ENCODE measurements at regions not wholly inside any gene's neighbourhood (a gene's known extent, or its start where the extent isn't known, plus 50 kb on each side); places are given as distances from the start of the nearest gene placed in this dataset.

DNA sequence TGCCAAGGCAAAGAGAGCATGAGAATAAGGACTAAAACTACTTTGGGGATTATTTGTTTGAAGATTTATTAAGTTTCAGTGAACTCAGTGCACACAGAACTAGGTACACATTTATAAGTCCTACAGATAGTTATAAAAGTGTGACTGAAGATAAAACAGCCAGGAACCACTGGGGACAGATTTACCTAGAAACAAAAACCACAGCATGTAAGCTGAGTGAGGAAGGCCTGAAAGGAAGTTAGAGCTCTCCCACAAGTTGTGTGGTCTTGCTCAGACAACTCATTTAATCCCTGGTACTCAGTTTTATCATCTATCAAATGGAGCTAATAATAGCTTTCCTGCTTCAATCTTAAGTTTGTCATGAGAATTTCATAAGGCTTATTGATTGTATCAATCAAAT lies 311.2 kb upstream of the FAT3 start:
- Histone ChIP-seq H3K9ac (ENCODE audit: low read depth in 1 of 3, low read length in 3 of 3) (no peak overlapping the region), H3K27ac (ENCODE audit: low read depth, low read length) (no peak overlapping the region), H3K4me3 (ENCODE audit: low read length in 3 of 3) (no peak overlapping the region), H3K27me3 (ENCODE audit: control insufficient read depth in 3 of 3, insufficient read depth in 3 of 3, low read length in 3 of 3) (no peaks in the 10 kb centered on the region), H3K4me1 (ENCODE audit: control insufficient read depth in 3 of 3, insufficient read depth in 3 of 3, low read length in 3 of 3) (no peaks in the 10 kb centered on the region), H3K36me3 (ENCODE audit: control insufficient read depth in 3 of 3, insufficient read depth in 3 of 3, low read length in 3 of 3) (no peaks in the 10 kb centered on the region), H3K9me3 (ENCODE audit: control insufficient read depth in 3 of 3, low read length in 3 of 3) (no peaks in the 10 kb centered on the region)

DNA sequence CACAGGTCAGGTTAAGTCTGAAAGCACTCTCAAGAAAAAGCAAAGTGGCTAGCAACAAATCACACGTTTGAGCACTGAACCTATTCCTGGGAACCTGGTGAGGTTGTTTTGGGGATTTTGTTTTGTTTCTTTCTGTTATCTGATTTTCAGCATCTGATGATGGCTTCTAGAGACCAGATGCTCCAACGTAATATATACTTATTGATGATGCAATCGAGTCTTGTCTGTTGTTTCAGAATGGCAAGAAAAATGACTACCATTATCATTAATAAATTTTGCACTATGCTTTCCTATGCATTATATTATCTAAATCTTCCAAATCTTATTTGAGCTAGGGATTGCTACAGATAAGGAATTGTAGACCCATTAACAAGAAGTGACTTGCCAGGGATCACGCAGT lies 312.3 kb upstream of the FAT3 start:
- no peak overlapping the region for H3K9ac ChIP-seq (ENCODE audit: low read depth in 1 of 3, low read length in 3 of 3)
- no peaks in the 10 kb centered on the region for H3K4me1 ChIP-seq (ENCODE audit: control insufficient read depth in 3 of 3, insufficient read depth in 3 of 3, low read length in 3 of 3)
- no peak overlapping the region for H3K4me3 ChIP-seq (ENCODE audit: low read length in 3 of 3)
- no peaks in the 10 kb centered on the region for H3K36me3 ChIP-seq (ENCODE audit: control insufficient read depth in 3 of 3, insufficient read depth in 3 of 3, low read length in 3 of 3)
- no peaks in the 10 kb centered on the region for H3K27me3 ChIP-seq (ENCODE audit: control insufficient read depth in 3 of 3, insufficient read depth in 3 of 3, low read length in 3 of 3)
- H3K9me3 ChIP-seq (ENCODE audit: control insufficient read depth in 3 of 3, low read length in 3 of 3), result no peaks in the 10 kb centered on the region
- no peak overlapping the region for H3K27ac ChIP-seq (ENCODE audit: low read depth, low read length)

DNA sequence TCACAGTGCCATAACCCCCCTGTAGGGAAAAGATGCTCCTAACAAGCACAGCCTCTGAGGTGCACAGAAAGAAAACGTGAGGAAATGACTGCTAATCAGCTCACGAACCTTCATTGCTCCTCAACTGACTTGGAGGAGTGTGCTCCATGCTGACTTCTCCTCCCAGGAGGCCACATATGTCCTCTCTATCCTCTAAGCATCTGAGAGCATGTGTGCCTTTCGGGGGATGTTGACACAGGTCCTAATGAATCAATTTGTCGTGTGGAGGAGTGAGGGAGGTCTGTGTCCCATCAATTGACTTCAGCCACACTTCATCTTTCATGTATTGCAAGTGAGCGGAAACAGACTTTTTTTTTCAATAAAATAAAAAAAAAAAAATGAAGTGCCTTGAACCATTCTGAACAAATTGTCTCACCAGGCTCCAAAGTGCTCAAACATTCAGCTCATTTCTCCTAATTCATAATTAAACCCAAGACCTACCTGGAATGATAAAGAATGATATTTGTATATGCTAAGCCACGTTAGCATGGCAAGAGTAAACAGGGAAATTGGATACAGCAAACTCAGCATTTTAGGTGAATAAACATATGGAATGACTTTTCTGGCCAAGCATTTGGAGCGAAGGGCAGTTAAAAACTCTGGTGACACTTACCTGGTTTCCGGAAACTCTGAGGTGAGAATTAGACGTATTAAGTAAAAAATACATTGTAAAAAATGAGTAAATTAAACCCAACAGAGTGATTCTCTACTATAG lies 317.6 kb upstream of the FAT3 start:
- no peak overlapping the region for H3K4me3 ChIP-seq (ENCODE audit: low read length in 3 of 3)
- no peak overlapping the region for H3K27ac ChIP-seq (ENCODE audit: low read depth, low read length)
- H3K27me3 ChIP-seq (ENCODE audit: control insufficient read depth in 3 of 3, insufficient read depth in 3 of 3, low read length in 3 of 3), result no peaks in the 10 kb centered on the region
- H3K36me3 ChIP-seq (ENCODE audit: control insufficient read depth in 3 of 3, insufficient read depth in 3 of 3, low read length in 3 of 3), result no peaks in the 10 kb centered on the region
- no peak overlapping the region for H3K9ac ChIP-seq (ENCODE audit: low read depth in 1 of 3, low read length in 3 of 3)
- no peaks in the 10 kb centered on the region for H3K4me1 ChIP-seq (ENCODE audit: control insufficient read depth in 3 of 3, insufficient read depth in 3 of 3, low read length in 3 of 3)
- H3K9me3 ChIP-seq (ENCODE audit: control insufficient read depth in 3 of 3, low read length in 3 of 3), result no peaks in the 10 kb centered on the region

DNA sequence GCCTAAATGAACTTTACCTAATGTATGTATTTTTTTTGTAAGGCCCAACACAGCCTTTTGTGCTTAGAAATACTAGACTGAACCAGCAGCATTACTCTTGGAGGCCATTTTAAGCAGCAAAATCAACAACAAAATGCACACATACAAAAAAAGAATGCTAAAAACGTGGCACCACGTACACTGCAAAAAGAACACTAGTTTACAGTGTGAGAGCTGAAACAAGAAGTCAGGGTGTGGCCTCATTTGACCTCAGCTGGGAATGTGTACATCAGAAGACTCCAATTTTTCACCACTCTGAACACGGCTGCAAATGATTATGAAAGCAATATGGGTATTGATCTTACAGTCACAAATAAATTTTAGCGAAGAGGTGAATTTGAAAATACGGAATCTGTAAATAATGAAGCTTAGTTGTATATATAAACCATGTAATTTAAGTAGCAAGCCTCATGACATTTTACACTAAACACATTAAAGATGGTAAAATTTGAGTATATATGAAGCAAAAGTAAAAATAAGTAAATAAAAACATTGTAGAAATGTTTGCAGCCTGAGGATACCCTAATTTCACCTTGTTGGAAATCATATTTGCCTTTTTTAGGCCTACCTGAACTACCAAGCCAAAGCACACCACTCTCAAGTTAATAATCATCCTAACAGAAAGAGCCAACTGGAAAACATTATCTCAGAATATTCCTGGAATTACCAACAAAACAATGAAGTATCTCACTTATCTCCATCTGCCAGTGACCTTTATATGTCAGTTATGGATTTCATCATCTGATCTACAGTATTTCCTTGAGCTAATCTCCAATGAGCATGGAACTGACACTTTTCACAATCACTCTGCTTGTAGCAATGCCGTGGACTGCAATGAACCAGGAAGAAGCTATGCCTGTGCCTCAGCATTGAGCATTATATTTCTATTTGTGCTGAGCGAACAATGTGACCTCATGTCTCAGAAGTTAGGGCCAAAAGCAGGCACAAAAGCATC lies 319.5 kb upstream of the FAT3 start:
- H3K27ac ChIP-seq (ENCODE audit: low read depth, low read length), result no peak overlapping the region
- no peaks in the 10 kb centered on the region for H3K27me3 ChIP-seq (ENCODE audit: control insufficient read depth in 3 of 3, insufficient read depth in 3 of 3, low read length in 3 of 3)
- H3K9me3 ChIP-seq (ENCODE audit: control insufficient read depth in 3 of 3, low read length in 3 of 3), result no peaks in the 10 kb centered on the region
- no peaks in the 10 kb centered on the region for H3K4me1 ChIP-seq (ENCODE audit: control insufficient read depth in 3 of 3, insufficient read depth in 3 of 3, low read length in 3 of 3)
- H3K36me3 ChIP-seq (ENCODE audit: control insufficient read depth in 3 of 3, insufficient read depth in 3 of 3, low read length in 3 of 3), result no peaks in the 10 kb centered on the region
- no peak overlapping the region for H3K4me3 ChIP-seq (ENCODE audit: low read length in 3 of 3)
- H3K9ac ChIP-seq (ENCODE audit: low read depth in 1 of 3, low read length in 3 of 3), result no peak overlapping the region

DNA sequence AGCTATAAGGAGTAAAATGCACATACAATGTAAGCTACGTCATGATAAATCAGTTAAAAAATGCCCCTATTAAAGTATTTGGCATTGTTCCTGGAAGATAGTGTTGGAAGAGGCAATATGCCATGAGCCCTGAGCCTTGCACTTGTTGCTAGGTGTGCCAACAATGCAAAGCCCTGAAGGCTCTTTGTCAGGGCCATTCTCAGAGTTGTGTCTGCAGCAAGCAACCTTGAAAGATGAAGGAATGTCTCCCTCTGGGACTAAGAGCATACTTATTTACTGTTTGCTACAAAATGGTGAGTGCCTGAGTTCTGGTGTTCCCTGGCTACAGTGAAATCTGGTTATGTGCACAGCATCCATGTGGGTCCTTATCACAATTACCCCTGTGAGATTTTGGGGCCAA lies 322.3 kb upstream of the FAT3 start:
- Histone ChIP-seq H3K27ac (ENCODE audit: low read depth, low read length) (no peak overlapping the region), H3K36me3 (ENCODE audit: control insufficient read depth in 3 of 3, insufficient read depth in 3 of 3, low read length in 3 of 3) (no peaks in the 10 kb centered on the region), H3K9me3 (ENCODE audit: control insufficient read depth in 3 of 3, low read length in 3 of 3) (no peaks in the 10 kb centered on the region), H3K27me3 (ENCODE audit: control insufficient read depth in 3 of 3, insufficient read depth in 3 of 3, low read length in 3 of 3) (no peaks in the 10 kb centered on the region), H3K4me3 (ENCODE audit: low read length in 3 of 3) (no peak overlapping the region), H3K9ac (ENCODE audit: low read depth in 1 of 3, low read length in 3 of 3) (no peak overlapping the region), H3K4me1 (ENCODE audit: control insufficient read depth in 3 of 3, insufficient read depth in 3 of 3, low read length in 3 of 3) (no peaks in the 10 kb centered on the region)

DNA sequence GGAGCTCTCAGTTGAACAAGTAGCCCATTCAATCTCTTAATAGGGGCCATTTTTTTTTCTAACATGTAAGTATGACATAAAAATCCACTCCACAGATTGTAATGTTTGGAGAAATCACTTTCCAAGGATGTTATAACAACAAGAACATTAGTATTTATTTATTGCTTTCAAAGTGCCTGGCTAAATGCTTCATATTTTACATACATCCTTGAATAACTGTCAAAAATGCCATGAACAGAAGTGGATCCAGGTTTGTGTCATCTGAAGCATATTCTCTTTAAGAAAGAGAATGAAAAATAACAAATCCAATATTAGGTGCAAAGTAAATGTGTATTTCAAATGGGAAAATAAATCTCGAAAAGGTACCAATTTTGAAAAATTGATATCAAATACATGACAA lies 344.0 kb upstream of the FAT3 start:
- no peaks in the 10 kb centered on the region for H3K9me3 ChIP-seq (ENCODE audit: control insufficient read depth in 3 of 3, low read length in 3 of 3)
- H3K27me3 ChIP-seq (ENCODE audit: control insufficient read depth in 3 of 3, insufficient read depth in 3 of 3, low read length in 3 of 3), result no peaks in the 10 kb centered on the region
- no peaks in the 10 kb centered on the region for H3K4me1 ChIP-seq (ENCODE audit: control insufficient read depth in 3 of 3, insufficient read depth in 3 of 3, low read length in 3 of 3)
- no peak overlapping the region for H3K9ac ChIP-seq (ENCODE audit: low read depth in 1 of 3, low read length in 3 of 3)
- no peak overlapping the region for H3K4me3 ChIP-seq (ENCODE audit: low read length in 3 of 3)
- no peak overlapping the region for H3K27ac ChIP-seq (ENCODE audit: low read depth, low read length)
- H3K36me3 ChIP-seq (ENCODE audit: control insufficient read depth in 3 of 3, insufficient read depth in 3 of 3, low read length in 3 of 3), result no peaks in the 10 kb centered on the region

DNA sequence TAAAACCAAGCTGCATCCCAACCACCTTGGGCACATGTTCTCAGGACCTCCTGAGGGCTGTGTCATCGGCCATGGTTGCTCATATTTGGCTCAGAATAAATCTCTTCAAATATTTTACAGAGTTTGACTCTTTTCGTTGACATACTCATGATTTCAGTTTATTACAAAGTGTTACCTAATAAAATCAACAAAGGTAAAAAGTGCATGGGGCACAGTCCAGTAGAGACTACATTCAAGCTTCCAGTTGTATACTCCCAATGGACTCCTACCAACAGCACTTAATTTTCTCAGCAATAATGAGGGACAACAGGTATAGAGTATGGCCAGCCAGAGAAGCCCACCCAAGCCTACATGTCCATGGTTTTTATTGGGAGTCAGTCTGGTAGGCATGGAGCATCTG lies 347.9 kb upstream of the FAT3 start:
- H3K36me3 ChIP-seq (ENCODE audit: control insufficient read depth in 3 of 3, insufficient read depth in 3 of 3, low read length in 3 of 3), result no peaks in the 10 kb centered on the region
- no peak overlapping the region for H3K27ac ChIP-seq (ENCODE audit: low read depth, low read length)
- H3K4me3 ChIP-seq (ENCODE audit: low read length in 3 of 3), result no peak overlapping the region
- no peak overlapping the region for H3K9ac ChIP-seq (ENCODE audit: low read depth in 1 of 3, low read length in 3 of 3)
- H3K9me3 ChIP-seq (ENCODE audit: control insufficient read depth in 3 of 3, low read length in 3 of 3), result no peaks in the 10 kb centered on the region
- no peaks in the 10 kb centered on the region for H3K27me3 ChIP-seq (ENCODE audit: control insufficient read depth in 3 of 3, insufficient read depth in 3 of 3, low read length in 3 of 3)
- H3K4me1 ChIP-seq (ENCODE audit: control insufficient read depth in 3 of 3, insufficient read depth in 3 of 3, low read length in 3 of 3), result no peaks in the 10 kb centered on the region

DNA sequence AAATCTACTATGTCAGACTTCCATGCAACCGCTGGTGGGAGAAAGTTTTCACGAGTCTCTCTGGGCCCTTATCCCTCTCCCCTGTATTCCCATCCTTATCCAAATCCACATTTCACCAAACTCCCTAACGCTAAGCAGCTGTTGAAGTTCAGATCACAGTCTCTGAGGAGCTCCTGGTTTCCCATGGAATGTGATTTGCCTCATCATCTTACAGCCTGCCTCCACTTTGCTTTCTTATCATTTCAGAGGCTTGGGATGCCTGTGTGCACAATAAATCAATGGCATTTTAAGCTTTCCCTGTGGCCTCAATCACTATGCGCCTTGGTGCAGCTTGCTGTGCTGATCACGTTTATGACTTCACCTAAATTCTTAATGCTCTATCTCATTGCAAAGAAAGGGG lies 352.4 kb upstream of the FAT3 start:
- Histone ChIP-seq H3K27me3 (ENCODE audit: control insufficient read depth in 3 of 3, insufficient read depth in 3 of 3, low read length in 3 of 3) (peaks cover 0 to 3% (median 0%) of the 10 kb centered on the region in 3 donors), H3K9me3 (ENCODE audit: control insufficient read depth in 3 of 3, low read length in 3 of 3) (no peaks in the 10 kb centered on the region), H3K9ac (ENCODE audit: low read depth in 1 of 3, low read length in 3 of 3) (no peak overlapping the region), H3K36me3 (ENCODE audit: control insufficient read depth in 3 of 3, insufficient read depth in 3 of 3, low read length in 3 of 3) (no peaks in the 10 kb centered on the region), H3K4me1 (ENCODE audit: control insufficient read depth in 3 of 3, insufficient read depth in 3 of 3, low read length in 3 of 3) (peaks cover 0 to 6% (median 0%) of the 10 kb centered on the region in 3 donors), H3K4me3 (ENCODE audit: low read length in 3 of 3) (no peak overlapping the region), H3K27ac (ENCODE audit: low read depth, low read length) (no peak overlapping the region)

DNA sequence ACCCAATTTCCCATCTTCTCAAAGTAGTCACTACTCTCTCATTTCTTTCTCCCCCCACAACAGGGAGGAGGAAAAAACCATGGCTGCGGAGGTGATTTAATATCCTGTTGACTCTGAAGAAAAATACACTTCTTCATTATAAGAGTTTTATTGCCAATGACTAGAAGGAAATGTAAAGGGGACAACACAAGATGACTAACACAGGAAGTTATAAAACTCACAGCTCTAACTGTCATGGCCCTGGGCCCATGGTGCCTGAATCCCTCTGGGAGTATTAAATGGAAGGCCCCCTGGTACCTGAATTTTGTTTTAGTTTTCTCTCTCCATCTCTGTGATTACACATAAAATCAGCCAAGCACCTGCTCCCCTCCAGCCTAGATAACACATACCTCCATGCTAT lies 352.8 kb upstream of the FAT3 start:
- H3K4me3 ChIP-seq (ENCODE audit: low read length in 3 of 3), result no peak overlapping the region
- no peak overlapping the region for H3K9ac ChIP-seq (ENCODE audit: low read depth in 1 of 3, low read length in 3 of 3)
- no peaks in the 10 kb centered on the region for H3K9me3 ChIP-seq (ENCODE audit: control insufficient read depth in 3 of 3, low read length in 3 of 3)
- peaks cover 0 to 6% (median 0%) of the 10 kb centered on the region in 3 donors for H3K4me1 ChIP-seq (ENCODE audit: control insufficient read depth in 3 of 3, insufficient read depth in 3 of 3, low read length in 3 of 3)
- H3K27me3 ChIP-seq (ENCODE audit: control insufficient read depth in 3 of 3, insufficient read depth in 3 of 3, low read length in 3 of 3), result peaks cover 0 to 3% (median 0%) of the 10 kb centered on the region in 3 donors
- H3K36me3 ChIP-seq (ENCODE audit: control insufficient read depth in 3 of 3, insufficient read depth in 3 of 3, low read length in 3 of 3), result no peaks in the 10 kb centered on the region
- H3K27ac ChIP-seq (ENCODE audit: low read depth, low read length), result no peak overlapping the region

DNA sequence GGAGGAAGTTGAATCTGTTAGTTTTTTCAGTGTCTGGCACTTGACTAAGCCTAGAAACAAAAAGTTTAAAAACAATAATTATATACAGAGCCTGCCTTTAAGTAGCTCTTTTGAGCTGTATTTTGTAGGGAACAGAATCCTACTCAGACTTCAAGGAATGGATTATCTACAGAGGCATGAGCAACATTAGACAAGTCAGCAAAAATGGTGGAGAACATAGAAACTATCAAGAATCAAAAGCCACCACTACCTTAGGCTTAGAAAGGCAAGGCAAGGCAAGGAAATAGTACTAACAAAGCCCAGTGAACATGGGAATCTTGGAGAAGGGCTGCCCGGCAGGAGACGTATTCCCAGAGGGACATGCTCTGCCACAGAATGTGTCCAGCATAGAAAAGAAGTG lies 353.6 kb upstream of the FAT3 start:
- Histone ChIP-seq H3K27ac (ENCODE audit: low read depth, low read length) (no peak overlapping the region), H3K27me3 (ENCODE audit: control insufficient read depth in 3 of 3, insufficient read depth in 3 of 3, low read length in 3 of 3) (peaks cover 0 to 3% (median 0%) of the 10 kb centered on the region in 3 donors), H3K9me3 (ENCODE audit: control insufficient read depth in 3 of 3, low read length in 3 of 3) (no peaks in the 10 kb centered on the region), H3K36me3 (ENCODE audit: control insufficient read depth in 3 of 3, insufficient read depth in 3 of 3, low read length in 3 of 3) (no peaks in the 10 kb centered on the region), H3K9ac (ENCODE audit: low read depth in 1 of 3, low read length in 3 of 3) (no peak overlapping the region), H3K4me1 (ENCODE audit: control insufficient read depth in 3 of 3, insufficient read depth in 3 of 3, low read length in 3 of 3) (peaks cover 0 to 6% (median 0%) of the 10 kb centered on the region in 3 donors), H3K4me3 (ENCODE audit: low read length in 3 of 3) (no peak overlapping the region)

Measured in skeletal muscle tissue (tissue), 3 donors.